ENCODE measurements at regions not wholly inside any gene's neighbourhood (a gene's known extent, or its start where the extent isn't known, plus 50 kb on each side); places are given as distances from the start of the nearest gene placed in this dataset.

GRCh38 chr10:1920127-1920526, 182.8 kb upstream of the ADARB2 start:
- TF ChIP-seq SUZ12 (IDR thresholded peaks at IDR 0.05) (no peak), FOXK2 (IDR thresholded peaks at IDR 0.05) (no peak), TARDBP (IDR thresholded peaks at IDR 0.05) (no peak), BHLHE40 (IDR thresholded peaks at IDR 0.05; ENCODE audit: borderline replicate concordance) (no peak), L3MBTL2 (conservative IDR thresholded peaks at IDR 0.05) (no peak), SP1 (IDR thresholded peaks at IDR 0.05) (no peak), FOXA1 (IDR thresholded peaks at IDR 0.05) (no peak), NFRKB (IDR thresholded peaks at IDR 0.05) (no peak), FOXM1 (IDR thresholded peaks at IDR 0.05; ENCODE audit: borderline replicate concordance) (no peak), ELF4 (IDR thresholded peaks at IDR 0.05) (no peak), PKNOX1 (IDR thresholded peaks at IDR 0.05) (no peak), ZNF384 (IDR thresholded peaks at IDR 0.05) (no peak), ARNT (IDR thresholded peaks at IDR 0.05) (no peak), LEF1 (IDR thresholded peaks at IDR 0.05; ENCODE audit: borderline replicate concordance) (no peak)
